ENCODE measurements at regions not wholly inside any gene's neighbourhood (a gene's known extent, or its start where the extent isn't known, plus 50 kb on each side); places are given as distances from the start of the nearest gene placed in this dataset.

DNA sequence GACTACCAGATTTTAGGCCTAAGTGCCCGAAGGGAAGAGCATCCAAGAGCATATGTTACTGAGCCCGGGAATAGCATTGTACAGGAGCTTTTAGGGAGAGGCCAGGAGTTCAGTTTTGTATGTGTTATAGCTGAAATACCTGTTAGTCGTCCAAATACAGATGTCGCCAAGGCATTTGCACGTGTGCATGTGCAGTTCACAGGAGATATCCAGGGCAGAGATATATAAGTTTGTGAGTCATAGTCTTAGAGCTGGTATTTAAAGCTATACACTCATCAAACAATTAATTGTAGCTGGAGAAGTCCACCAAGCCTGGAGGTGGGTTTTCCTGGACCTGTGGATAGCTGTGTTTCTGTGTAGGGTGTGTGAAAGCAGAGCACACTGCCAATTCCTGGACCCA is 394.0 kb upstream of the FZD8 start:
- TF ChIP-seq, protein P1, sequence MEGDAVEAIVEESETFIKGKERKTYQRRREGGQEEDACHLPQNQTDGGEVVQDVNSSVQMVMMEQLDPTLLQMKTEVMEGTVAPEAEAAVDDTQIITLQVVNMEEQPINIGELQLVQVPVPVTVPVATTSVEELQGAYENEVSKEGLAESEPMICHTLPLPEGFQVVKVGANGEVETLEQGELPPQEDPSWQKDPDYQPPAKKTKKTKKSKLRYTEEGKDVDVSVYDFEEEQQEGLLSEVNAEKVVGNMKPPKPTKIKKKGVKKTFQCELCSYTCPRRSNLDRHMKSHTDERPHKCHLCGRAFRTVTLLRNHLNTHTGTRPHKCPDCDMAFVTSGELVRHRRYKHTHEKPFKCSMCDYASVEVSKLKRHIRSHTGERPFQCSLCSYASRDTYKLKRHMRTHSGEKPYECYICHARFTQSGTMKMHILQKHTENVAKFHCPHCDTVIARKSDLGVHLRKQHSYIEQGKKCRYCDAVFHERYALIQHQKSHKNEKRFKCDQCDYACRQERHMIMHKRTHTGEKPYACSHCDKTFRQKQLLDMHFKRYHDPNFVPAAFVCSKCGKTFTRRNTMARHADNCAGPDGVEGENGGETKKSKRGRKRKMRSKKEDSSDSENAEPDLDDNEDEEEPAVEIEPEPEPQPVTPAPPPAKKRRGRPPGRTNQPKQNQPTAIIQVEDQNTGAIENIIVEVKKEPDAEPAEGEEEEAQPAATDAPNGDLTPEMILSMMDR (IDR thresholded peaks at IDR 0.05): no peak
- TF ChIP-seq POLR2A (IDR thresholded peaks at IDR 0.05): no peak
